HG03460 (cell line): ENCODE measurements at regions not wholly inside any gene's neighbourhood (a gene's known extent, or its start where the extent isn't known, plus 50 kb on each side); places are given as distances from the start of the nearest gene placed in this dataset.
"Not testable (repeated sequence)": the region's sequence is repeated elsewhere in the genome, so short reads cannot be mapped to it uniquely, and the experiment has no call there.

ENCODE experiments used
- ATAC-seq: cut with Tn5 transposase; IDR thresholded peaks from one replicate; pipeline ENCODE4 v1.9.1; 2021; ENCODE audit not compliant: unreplicated experiment

- no peak for ATAC-seq
Observed at GRCh38 chr18:1394426-1394825, 489.8 kb downstream of the ADCYAP1 start.

DNA sequence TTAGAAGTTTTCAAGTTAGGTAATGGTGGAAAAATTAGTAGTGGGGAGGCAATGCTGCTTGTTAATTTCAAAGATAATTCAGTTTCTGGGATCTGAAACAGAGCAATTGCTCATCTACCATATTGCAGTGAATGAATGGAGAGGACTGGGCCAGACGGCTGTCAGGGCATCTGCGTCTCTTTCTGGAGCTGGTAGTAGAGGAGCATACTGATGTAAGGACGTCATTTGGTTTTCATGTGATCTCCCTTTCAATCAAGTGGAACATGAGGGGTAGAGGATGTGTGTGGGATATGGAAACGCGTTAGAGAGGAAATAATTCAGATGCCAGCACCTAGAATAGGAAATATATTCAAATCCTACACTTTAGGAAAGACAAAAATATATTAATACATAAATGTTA is 490.3 kb downstream of the ADCYAP1 start:
- no peak for ATAC-seq

DNA sequence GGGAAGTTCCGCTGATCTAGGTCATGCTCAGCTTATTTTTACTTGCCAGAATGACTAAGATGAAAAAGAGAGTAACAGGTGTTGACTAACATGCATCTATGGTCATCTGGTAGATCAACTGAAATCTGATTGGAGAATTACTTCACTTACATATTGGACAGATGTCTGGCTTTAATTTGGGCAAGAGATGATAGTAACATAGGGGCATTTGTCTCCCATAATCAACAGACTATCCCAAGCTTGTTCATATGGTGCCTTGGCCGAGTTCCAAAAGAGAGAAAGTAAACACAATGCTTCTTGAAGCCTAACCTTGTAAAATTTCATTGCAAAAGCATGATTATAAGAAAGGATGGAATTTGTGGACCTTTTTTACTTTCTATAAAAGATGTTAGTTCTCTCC is 503.7 kb downstream of the ADCYAP1 start:
- ATAC-seq, result no peak

DNA sequence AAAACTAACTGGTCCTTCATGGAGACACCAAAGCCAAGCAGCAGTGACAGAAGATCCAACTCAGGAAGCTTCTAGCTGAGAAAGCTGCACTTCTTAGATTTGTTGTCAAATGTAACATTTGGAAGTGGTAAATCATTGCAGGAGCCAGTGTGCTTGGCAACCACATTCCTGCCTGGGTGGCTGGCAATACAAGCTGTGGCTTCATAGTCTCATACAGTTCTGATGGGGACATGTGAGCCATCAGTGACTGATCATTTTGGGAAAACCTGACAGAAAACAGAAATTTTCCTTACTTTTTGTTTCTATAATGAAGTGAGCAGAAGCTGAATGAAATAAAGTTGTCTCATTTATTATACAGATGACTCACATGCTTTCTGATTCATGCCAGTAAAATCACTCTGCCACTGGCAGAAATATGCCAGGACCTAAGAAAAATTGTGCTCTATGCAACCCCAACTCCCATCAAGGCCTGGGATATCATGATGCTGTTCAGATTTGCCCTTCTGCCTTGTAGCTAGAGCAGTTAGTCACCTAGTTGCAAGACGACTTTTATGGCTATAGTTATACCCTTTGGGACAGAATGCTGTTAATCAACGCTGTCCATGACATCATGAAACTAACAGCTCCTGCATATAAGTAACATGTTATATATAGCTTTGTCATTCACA is 508.1 kb downstream of the ADCYAP1 start:
- no peak for ATAC-seq

- ATAC-seq, result no peak
Observed at GRCh38 chr18:1413323-1413675, 508.6 kb downstream of the ADCYAP1 start.

DNA sequence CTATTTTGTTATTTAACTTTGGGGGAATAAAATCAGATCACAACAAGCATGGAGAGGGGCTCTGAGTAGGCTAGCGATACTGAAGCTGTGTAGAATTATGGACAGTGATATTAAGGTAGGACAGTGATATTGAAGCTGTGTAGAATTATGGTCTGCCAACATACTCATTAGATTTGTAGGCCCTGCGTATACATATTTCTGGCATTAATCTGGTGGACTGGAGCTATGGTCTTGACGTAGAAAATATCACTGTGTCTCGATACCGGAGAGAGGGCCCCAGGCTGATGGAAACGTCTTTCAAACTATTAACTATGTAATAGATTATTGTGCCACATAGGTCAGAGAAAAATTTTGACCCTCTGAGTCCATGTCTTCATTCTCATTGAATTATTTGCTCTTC is 511.4 kb downstream of the ADCYAP1 start:
- ATAC-seq, result no peak

GRCh38 chr18:1421502-1421901 is 516.8 kb downstream of the ADCYAP1 start:
- no peak for ATAC-seq

DNA sequence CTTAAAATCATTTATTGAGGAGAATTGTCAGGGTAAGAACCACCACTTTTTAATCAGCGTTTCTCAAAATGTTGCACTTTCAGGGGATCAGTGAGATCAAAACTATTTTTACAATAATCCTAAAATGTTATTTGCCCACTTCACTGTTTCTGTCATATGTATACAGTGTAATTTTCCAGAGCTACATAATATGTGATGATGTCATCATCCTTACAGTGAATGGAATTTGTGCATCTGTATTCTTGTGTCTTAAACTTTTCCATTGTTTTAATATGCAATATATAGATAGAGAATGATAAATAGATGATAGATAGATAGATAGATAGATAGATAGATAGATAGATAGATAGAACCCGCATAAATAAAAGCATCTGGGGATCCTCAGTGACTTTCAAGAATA is 518.0 kb downstream of the ADCYAP1 start:
- no peak for ATAC-seq

DNA sequence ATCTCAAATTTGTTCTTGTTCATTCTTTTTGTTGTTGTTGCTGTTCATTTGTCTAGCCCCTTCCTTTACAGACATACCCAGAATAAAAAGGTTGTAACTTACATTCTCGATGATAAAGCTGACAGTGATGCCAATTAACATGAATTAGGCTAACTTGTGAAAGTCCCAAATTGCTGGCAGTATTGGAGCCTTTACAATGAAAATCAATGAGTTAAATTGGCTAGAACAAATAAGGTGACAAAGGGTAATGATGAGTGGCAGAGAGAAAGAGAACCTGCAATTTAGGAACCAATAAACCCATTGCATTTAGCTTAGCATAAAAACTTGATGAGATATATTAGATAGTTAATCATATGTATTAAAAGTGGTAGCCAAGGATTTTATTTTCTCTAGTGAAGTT is 521.0 kb downstream of the ADCYAP1 start:
- no peak for ATAC-seq

DNA sequence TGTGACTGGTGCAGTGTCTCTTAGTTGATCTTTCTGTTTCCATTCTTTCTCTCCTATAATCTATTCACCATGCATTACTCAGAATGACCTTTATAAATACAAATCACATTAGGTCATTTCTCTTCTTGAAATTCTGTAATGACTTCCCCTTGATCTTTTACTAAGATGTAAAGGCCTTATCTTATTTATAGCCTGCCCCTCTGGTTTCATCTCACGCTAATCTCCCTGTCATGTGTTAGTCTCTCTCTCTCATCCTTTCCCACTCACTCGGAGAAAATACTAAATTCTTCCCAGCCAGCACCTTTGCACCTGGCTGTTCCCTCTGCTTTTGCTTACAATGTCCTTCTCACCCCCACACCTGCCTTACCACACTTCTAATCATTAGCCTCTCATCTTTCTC is 530.8 kb downstream of the ADCYAP1 start:
- no peak for ATAC-seq

GRCh38 chr18:1436199-1436598 is 531.5 kb downstream of the ADCYAP1 start:
- ATAC-seq, result no peak

DNA sequence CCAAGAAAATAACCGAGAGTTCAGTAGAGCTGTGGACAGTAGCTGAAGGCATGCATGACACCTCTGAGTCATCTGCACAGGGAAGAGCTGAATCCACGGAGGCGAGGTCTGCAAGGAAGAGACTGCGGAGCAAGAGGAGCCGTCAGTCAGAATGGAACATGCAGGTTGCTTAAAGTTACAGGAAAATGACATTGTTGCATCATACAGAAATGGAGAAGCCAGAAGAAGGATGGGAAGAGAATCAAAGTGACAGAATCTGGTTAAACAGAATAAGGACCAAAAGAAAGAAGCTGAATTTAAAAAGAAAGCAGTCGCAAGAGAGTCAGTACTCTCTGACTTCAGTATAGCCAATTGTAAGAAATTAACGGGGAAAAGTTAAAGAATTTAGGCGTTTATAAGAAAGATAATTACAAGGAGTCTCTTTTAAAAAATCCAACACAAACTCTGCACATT is 533.8 kb downstream of the ADCYAP1 start:
- ATAC-seq, result no peak

DNA sequence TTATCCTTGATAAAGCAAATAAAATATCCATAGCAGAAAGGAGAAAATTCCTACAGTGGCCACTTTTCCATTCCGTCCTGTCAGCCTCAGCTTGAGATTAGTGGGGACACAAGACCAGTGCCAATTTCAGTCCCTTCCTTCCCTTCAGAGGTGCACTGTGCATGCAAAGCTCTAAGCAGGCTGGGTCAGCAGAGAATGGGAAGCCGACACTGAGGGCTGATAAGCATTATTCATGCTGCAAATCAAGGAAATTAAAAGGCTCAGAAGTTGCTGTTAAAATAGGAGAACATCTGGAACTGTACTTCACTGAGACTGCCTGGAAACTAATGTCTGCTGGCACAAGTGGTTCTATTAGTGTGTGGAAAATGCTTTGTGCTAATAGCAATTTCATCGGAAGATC is 534.3 kb downstream of the ADCYAP1 start:
- no peak for ATAC-seq

DNA sequence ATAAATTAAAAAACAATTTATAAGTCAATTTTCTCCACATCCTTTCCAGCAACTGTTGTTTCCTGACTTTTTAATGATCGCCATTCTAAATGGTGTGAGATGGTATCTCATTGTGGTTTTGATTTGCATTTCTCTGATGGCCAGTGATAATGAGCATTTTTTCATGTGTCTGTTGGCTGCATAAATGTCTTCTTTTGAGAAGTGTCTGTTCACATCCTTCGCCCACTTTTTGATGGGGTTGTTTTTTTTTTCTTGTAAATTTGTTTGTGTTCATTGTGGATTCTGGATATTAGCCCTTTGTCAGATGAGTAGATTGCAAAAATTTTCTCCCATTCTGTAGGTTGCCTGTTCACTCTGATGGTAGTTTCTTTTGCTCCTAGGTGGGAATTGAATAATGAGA is 539.4 kb downstream of the ADCYAP1 start:
- not testable (repeated sequence) for ATAC-seq

DNA sequence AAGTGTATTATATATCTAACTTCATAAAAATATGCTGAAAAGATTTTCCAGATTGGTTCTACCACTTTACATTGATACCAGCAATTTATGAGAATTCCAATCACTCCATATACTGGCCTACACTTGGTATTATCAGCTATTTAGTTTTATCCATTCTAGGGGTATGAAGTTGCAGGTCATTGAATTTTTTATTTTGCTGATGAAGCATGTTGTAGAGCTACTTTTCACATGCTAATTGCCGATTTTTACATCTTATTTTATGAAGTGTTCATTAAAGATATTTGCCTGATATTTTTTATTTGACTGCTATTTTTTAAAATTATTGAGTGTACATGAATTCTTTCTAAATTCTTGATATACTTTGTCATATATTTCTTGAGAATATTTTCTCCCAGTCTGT is 542.1 kb downstream of the ADCYAP1 start:
- ATAC-seq, result no peak

DNA sequence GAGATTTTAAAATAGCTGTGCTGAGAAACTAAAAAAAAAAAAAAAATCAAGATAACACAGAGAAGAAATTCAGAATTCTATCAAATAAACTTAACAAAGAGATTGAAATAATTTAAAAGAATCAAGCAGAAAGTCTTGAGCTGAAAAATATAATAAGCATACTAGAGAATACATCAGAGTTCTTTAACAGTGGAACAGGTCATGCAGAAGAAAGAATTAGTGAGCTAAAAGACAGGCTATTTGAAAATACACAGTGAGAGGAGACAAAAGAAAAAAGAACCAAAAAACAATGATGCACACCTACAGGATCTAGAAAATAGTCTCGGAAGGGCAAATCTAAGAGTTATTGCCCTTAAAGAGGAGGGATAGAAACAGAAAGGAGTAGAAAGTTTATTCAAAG is 548.1 kb downstream of the ADCYAP1 start:
- no peak for ATAC-seq

GRCh38 chr18:1455605-1456004 is 550.9 kb downstream of the ADCYAP1 start:
- no peak for ATAC-seq

GRCh38 chr18:1458547-1458946 is 553.9 kb downstream of the ADCYAP1 start:
- no peak for ATAC-seq

- ATAC-seq, result no peak
Observed at GRCh38 chr18:1463981-1464380, 559.3 kb downstream of the ADCYAP1 start.

GRCh38 chr18:1464444-1465217 is 560.0 kb downstream of the ADCYAP1 start:
- ATAC-seq, result no peak

GRCh38 chr18:1466035-1466434 is 561.4 kb downstream of the ADCYAP1 start:
- no peak for ATAC-seq

- ATAC-seq, result no peak
Observed at GRCh38 chr18:1467461-1467964, 562.8 kb downstream of the ADCYAP1 start.

- ATAC-seq, result no peak
Observed at GRCh38 chr18:1468550-1468949, 563.9 kb downstream of the ADCYAP1 start.
